ENCODE measurements at regions not wholly inside any gene's neighbourhood (a gene's known extent, or its start where the extent isn't known, plus 50 kb on each side); places are given as distances from the start of the nearest gene placed in this dataset.
"Not testable (repeated sequence)": the region's sequence is repeated elsewhere in the genome, so short reads cannot be mapped to it uniquely, and the experiment has no call there.

- DNase-seq (ENCODE audit: low read depth, low spot score) = no peak
Measured at GRCh38 chr4:116546759-116547158, 538.6 kb downstream of the TRAM1L1 start.

- no peak for DNase-seq (ENCODE audit: low read depth, low spot score)
Measured at GRCh38 chr4:116544946-116545345, 540.4 kb downstream of the TRAM1L1 start.

DNA sequence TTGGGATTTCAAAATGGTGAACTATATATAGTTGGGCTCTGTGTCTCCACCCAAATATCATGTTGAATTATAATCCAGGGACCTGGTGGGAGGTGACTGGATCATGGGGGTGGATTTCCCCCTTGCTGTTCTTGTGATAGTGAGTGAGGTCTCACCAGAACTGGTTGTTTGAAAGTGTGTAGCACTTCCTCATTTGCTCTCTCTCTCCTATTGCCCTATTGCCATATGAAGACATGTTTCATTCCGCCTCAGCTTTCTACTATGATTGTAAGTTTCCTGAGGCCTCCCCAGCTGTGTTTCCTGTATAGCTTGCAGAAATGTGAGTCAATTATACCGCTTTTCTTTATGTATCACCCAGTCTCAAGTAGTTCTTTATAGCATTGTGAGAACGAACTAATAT lies 545.6 kb downstream of the TRAM1L1 start:
- no peak for DNase-seq (ENCODE audit: low read depth, low spot score)

DNA sequence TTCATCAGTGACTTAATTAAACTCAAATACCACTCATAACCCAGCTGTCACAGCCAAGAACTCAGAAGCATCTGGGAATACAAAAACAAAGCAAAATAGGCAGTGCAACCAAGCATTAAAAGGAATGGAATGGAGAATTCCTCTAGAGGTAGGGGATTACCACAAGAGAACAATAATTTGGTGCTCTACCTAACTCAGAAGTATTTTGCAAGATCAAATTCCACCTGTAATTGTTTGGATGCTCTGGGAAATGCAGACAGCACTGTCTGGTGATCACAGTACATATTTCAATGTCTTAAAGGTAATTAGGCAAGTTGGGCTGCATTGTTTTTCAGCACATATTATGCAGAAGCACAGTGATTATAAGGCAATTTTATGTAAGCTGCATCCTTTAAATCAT lies 547.5 kb downstream of the TRAM1L1 start:
- DNase-seq (ENCODE audit: low read depth, low spot score) = no peak

DNA sequence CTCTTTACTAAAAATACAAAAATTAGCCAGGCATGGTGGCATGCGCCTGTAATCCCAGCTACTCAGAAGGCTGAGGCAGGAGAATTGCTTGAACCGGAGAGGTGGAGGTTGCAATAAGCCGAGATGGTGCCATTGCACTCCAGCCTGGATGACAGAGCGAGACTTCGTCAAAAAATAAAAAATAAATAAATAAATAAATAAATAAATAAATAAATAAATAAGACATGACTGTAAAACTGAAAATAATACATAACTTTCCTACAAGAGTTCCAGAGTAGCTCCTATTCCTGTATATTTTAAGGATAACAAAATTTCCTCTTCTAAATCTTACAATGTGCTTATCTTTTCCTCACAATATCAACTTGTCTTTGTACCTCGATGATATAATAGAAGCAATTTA lies 549.4 kb downstream of the TRAM1L1 start:
- DNase-seq (ENCODE audit: low read depth, low spot score) = not testable (repeated sequence)

DNA sequence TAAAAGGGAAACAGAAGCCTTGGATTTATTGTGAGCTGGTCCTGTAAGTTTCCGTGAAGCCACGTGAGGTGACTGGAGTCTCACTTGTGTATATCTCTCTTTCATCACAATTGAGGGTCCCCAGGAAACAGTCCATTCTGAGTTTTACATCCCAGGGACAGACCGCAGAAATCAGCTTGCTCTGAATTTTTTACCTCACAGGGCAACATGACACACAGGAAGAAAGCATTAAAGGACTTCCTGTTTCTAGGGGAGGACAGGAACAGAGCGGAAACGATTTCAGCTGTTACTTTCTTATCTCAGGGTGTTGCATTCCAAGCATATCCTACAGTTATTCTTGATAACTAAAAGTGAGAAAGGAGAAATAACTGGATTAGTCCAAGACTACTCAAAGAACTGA lies 553.5 kb downstream of the TRAM1L1 start:
- no peak for DNase-seq (ENCODE audit: low read depth, low spot score)

GRCh38 chr4:116531026-116531425 lies 554.4 kb downstream of the TRAM1L1 start:
- no peak for DNase-seq (ENCODE audit: low read depth, low spot score)

- DNase-seq (ENCODE audit: low read depth, low spot score) = no peak
Measured at GRCh38 chr4:116530048-116530447, 555.3 kb downstream of the TRAM1L1 start.

GRCh38 chr4:116529129-116529528 lies 556.2 kb downstream of the TRAM1L1 start:
- DNase-seq (ENCODE audit: low read depth, low spot score) = no peak

DNA sequence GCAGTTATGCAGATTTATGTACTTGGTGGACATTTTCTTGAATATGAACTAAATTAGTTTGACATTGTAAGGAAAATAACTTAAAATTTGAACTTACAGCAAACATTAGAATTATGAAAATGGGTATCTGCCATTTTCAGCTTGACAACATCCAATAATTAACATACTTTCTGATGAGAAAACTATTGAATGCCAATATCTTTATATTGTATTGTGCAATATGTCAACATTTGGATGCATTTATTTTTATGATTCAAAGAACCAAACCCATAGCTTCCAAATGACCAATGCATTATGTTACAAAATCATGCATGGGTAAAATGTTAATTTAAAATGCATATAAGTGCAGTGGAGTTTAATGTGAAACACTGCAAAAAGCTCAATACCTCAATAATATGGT lies 562.5 kb downstream of the TRAM1L1 start:
- DNase-seq (ENCODE audit: low read depth, low spot score) = no peak

DNA sequence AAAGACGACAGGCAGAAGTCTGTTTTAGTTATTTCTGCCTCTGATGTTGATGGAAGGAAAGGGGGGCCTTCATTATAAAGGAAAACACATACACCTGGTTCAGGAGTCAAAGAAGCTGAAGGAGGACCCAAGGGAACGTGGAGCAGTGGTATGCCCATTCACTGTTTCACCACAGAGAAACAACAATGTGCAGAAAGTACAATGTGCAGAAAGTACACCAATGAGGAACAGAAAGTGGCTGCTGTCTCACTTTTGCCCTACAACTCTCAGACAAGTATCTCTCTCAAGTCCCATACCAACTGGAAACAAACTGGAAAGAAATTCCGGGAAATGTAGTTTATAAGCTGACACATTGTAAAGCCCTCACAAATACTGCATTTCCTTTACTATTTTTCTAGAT lies 564.5 kb downstream of the TRAM1L1 start:
- DNase-seq (ENCODE audit: low read depth, low spot score) = no peak

- DNase-seq (ENCODE audit: low read depth, low spot score) = no peak
Measured at GRCh38 chr4:116516711-116517110, 568.7 kb downstream of the TRAM1L1 start.

DNA sequence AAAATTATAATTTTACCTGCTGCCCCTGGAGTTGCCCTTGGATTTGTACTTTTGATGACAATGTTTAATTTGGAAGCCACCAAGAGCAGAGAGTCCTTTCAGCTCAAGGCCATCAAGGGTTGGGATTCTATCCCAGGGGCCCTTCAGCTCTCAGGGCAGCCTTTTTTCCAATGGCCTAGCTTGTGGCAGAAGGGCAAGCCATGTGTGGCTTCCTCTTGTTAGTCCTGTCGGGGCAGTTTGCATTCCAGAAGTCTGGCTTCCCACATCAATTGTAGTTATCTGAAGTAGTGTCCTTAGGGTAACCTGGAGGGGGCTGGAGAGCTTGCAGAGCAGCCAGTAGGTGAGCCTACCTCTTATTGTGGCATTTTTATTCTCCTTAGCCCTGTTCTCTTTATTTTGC lies 569.4 kb downstream of the TRAM1L1 start:
- no peak for DNase-seq (ENCODE audit: low read depth, low spot score)

DNA sequence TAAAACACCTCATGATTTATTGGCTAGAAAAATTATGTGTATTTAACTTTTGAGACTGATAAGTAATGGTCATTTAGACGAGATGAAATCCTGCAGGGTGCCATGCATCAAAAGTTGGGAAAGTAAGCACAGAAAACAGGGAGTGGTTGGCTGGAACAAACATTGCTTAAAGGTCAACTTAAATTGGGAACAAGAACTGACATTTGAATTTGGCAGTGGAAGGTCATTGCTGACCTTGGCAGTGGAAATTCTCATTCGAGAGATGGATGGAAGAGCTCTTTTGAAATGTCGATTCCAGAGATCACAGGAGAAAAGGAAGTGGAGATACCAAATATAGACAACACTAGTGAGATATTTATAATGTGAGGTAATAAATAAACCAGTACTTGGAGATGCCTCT lies 572.8 kb downstream of the TRAM1L1 start:
- DNase-seq (ENCODE audit: low read depth, low spot score) = no peak

DNA sequence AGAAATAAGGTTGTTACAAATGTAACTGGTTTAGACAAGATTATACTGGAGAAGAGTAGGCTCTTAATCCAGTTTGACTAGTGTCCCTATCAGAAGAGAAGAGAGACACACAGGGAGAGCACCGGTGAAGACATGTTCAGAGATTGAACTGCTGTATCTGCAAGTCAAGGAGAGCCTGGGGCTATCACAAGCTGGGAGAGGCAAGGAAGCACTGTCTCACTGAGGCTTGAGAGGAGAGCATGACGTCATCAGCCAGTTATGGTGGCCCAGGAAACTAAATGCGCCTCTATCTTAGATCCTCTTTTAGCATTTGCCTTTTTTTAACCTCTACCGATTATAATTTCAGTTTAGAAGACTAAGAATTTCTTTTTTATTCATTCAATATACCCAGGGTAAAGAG lies 583.4 kb downstream of the TRAM1L1 start:
- peak; percentile 2 for DNase-seq (ENCODE audit: low read depth, low spot score)

DNA sequence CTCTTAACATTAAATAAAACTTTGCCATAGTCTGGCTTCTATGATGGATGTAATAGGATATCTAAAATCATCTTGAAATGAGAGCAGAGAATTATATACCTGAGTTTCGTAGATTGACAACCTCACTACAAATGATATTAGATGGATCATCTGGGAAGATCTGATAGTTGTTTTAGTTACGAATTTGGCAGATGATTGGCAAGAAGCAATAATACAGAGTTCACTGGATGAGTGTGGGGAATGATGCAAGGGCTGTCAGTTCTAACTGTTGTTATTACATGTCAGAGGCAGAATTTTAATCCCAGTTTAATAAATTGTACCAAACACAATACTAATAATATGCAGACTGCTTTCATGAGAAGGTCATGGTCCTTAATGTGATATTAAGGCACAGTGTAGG lies 585.2 kb downstream of the TRAM1L1 start:
- DNase-seq (ENCODE audit: low read depth, low spot score) = no peak

GRCh38 chr4:116489739-116490138 lies 595.6 kb downstream of the TRAM1L1 start:
- DNase-seq (ENCODE audit: low read depth, low spot score) = no peak

DNA sequence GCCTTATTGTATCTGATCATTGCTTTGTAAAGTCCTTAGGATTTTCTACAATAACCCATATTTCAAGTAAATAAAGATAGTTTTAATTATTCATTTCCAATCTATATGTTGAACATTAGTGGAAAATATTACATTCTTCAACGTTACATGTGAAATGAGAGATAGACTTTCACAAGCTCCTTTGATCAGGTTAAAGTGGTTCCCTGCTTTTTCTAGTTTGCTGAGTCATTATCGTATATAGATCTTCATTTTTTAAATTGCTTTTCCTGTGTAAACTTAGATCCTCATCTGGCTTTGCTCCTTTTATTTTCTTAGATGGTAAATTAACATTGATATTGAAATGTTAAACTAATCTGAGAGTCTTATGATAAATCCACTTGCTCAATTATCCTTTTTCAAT lies 599.0 kb downstream of the TRAM1L1 start:
- DNase-seq (ENCODE audit: low read depth, low spot score) = no peak

- DNase-seq (ENCODE audit: low read depth, low spot score) = no peak
Measured at GRCh38 chr4:116480546-116480945, 604.8 kb downstream of the TRAM1L1 start.

GRCh38 chr4:116478343-116478742 lies 607.0 kb downstream of the TRAM1L1 start:
- DNase-seq (ENCODE audit: low read depth, low spot score) = no peak

DNA sequence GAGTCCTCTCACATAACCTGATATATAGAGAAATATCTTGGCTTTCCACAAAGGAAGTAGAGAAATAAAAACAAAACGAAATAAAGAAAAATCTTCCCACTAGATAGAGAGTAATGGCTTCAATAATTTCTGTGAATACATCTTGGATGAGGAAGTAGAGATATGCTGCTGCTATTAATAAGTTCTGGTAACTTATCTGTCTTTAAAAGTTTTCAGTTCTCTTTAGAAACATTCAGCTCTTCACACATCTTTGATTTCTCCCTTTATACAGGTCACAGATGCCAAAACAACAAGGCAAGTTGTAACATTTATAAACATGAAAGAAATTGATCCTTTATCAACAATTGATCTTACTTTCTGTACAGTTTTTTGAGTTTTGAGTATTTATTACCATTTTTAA lies 615.8 kb downstream of the TRAM1L1 start:
- DNase-seq (ENCODE audit: low read depth, low spot score) = no peak

GRCh38 chr4:116453127-116453526 lies 632.2 kb downstream of the TRAM1L1 start:
- no peak for DNase-seq (ENCODE audit: low read depth, low spot score)

DNA sequence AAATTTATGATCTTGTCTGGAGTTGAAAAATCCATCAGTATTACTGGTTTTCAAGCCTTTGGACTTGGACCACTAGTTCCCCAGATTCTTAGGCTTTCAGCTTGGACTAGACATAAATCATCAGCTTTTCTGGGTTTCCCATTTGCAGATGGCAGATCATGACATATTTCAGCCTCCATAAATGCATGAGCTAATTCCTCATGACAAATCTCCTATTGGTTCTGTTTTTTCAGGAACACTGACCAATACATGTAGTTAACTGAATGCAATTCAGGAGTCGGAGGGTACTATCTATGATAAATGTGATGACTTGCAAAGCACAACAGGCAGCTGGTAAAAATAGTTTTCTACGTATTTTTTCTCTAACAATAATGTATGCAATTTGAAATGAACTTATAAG lies 635.6 kb downstream of the TRAM1L1 start:
- DNase-seq (ENCODE audit: low read depth, low spot score) = no peak

DNA sequence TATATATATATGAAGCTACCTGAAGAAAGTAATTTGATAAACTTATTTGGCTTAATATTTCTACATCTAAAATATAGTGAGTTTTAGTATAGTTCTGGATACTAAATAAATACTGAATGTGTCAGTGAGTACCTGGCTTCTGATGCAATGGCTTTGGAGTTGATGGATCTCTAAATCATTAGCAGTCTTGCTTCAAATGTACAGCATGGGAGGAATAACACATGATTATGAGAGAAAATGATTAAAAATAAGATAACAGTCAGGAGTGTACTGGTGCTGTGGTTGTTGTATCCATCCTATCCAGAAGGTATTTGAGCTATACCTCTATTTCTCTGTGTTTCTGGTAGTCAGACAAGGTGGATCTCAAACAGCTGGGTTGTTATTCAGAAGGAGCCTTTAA lies 641.3 kb downstream of the TRAM1L1 start:
- no peak for DNase-seq (ENCODE audit: low read depth, low spot score)

Measured in iPS DF 19.7 (cell line).